ENCODE measurements at regions not wholly inside any gene's neighbourhood (a gene's known extent, or its start where the extent isn't known, plus 50 kb on each side); places are given as distances from the start of the nearest gene placed in this dataset.
"Not testable (repeated sequence)": the region's sequence is repeated elsewhere in the genome, so short reads cannot be mapped to it uniquely, and the experiment has no call there.

DNA sequence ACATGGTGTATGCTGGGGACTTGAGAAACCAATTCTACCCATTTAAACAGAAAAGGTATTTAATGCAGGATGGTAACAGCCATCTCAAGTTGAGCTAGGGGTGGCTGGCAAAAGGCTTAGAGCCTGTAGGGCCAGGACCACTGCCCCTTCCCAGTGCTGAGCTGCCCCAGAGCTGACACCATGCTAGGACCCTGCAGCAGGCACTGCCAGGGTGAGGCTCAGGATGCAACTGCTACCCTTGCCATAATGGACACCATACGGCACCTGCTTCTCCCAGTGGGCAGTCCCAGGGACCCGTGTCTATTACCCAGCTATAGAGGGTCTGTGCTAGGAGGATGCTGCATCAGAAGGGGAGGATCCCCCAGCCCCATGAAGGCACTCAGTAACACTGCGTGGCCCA lies 160.7 kb upstream of the ADCY1 start:
- DNase-seq, result no peak

DNA sequence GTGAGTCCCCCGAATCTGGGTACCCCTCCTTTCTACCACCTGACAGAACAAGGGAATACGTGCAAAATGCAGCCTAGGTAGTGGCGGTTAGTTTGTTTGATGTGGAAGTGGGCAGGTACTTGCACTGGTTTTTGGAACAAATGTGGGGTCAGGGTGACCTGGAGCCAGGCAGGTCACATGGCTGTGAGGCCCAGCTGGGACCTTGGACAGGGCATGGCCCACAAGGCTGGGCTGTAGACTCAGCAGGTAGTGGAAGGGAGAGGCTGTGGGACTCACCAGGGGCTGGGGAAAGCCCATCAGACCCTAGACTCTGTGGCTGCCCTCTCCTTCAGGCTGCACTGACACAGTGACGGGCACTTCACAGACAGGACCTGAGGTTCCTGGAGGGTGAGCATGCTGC lies 159.9 kb upstream of the ADCY1 start:
- no peak for DNase-seq

GRCh38 chr7:45415265-45415664 lies 158.9 kb upstream of the ADCY1 start:
- DNase-seq, result no peak

DNA sequence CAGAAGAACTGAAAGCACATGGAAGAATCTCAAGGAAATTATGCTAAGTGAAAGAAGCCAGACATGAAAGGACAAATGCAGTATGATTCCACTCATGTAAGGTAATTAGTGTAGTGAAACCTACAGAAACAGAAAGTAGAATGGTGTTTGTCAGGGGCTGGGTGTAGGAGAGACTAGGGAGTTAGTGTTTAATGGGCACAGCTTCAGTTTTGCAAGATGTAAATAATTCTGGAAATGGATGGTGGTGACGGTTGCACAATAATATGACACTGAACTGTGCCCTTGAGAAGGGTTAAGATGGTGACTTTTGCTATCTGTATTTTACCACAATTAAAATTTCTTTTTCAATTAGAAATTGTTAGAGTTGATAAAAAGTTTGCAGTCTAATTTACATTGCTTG lies 157.3 kb upstream of the ADCY1 start:
- DNase-seq, result no peak

- no peak for DNase-seq
These were observed 156.9 kb upstream of the ADCY1 start for GRCh38 chr7:45417268-45417667.

DNA sequence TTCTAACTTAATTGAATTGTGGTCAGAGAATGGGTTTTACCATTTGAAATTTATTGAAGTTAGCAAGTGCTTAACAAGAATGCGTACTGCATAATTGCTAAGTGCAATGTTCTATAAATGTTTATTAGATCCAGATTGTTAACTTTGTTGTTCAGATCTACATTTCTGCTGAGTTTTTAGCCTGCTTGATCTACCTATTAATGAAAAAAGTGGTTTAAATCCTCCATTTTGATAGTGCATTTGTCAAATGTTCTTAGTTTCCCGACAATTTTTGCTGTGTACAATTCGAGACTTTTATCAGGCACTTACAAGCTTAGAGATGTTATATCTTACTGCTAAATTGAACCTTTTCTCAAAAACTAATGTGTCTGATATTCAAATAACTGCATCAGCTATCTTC lies 156.4 kb upstream of the ADCY1 start:
- no peak for DNase-seq

DNA sequence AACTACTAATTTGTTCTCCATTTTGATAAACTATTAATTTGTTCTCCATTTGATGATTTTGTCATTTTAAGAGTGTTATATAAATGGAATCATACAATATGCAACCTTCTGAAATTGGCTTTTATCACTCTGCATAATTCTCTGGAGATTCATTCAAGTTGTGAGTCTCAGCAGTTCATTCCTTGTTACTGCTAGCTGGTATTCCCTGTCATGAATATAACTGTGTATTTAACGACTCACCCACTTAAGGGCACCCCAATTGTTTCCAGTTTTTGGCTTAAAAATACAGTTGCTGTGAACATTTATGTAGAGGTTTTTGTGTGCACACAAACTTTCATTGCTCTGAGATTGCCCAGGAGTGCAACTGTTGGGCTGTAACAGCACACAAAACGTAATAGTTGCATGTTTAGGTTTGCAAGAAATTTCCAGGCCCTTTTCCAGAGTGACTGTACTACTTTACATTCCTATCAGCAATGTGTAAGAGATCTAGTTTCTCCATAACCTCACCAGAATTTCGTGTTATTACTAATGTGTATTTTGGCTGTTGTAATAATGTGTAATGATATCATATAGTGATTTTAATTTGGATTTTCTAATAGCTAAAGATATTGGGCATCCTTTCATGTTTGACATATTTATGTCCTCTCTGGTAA lies 153.2 kb upstream of the ADCY1 start:
- DNase-seq, result no peak

GRCh38 chr7:45421806-45422205 lies 152.4 kb upstream of the ADCY1 start:
- DNase-seq, result no peak

DNA sequence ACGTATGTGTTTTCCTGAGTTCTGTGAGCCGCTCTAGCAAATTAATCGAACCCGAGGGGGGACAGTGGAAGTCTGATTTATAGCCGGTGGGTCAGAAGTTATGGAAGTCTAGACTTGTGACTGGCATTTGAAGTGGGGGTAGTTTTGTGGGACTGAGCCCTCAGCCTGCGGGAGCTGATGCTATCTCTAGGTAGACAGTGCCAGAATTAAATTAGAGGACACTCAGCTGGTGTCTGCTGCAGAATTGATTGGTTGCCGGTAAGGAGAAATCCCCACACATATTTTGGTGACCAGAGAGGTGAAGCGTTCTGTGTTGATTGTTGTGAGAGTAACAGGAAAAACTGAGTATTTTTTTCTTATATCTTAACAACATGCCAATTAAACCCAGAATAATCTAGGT lies 143.8 kb upstream of the ADCY1 start:
- no peak for DNase-seq

DNA sequence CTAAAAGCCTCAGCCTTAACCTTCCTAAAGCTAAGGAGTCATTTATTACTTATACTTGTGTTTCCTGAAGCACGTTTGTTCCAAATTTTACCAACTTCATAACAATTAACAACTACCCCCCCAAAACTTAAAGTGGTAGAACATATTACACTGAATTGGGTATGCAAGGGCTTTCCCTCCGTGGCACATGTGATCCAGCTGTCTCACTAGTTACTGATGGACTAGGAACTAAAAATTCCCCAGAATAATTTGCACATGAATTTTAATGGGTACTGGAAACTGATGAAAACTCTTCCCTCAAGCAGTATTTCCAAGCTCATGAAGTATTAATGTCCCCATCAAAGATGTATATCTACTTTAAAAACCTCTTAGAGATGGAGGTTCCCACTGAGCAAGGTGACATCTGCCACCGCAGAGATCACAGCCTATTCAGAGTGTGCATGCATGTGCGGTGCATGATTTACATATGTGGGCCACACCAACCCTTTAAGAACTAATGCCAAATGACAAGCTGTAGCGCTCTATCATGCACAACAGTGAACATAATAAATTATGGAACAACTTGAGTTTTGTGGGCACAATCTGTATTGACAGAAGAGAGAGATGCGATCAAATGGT lies 139.9 kb upstream of the ADCY1 start:
- DNase-seq, result no peak

DNA sequence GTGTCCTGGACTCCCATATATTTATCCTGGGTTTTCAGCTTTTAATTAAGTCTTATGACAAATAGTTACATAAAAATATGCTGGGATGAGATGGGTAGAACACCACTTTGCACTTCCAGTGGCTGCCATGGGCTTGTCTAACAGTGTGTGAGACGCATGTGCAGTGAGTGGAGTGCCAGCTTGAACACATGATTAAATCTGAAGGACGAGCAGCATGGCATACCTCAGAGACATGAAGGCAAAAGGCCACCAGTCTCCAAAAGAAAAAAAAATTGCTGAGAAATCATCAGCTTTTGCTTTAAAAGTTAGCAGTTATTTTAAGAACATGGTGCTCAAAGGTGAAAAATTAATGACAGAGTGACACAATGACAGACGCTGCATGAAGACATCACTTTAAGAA lies 139.0 kb upstream of the ADCY1 start:
- DNase-seq, result no peak

DNA sequence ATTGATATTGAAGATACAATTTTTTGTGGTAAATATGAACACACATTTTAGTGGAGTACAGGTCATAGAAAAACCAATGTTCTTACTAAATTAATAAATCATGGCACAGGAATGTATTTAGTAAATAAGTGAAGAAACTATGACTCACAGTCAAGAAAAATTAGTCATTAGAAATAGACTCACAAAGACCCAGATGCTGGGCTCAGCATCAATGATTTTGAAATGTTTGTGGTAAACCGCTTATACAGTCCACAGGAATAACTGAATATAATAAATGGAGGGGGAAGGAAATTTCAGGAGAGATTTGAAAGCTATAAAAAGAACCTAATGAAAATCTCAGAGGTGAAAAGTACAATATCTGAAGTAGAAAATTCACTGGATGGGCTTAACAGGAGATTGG lies 138.3 kb upstream of the ADCY1 start:
- DNase-seq, result no peak

- DNase-seq, result not testable (repeated sequence)
These were observed 133.4 kb upstream of the ADCY1 start for GRCh38 chr7:45440776-45441175.

- DNase-seq, result no peak
These were observed 130.9 kb upstream of the ADCY1 start for GRCh38 chr7:45443263-45443662.

DNA sequence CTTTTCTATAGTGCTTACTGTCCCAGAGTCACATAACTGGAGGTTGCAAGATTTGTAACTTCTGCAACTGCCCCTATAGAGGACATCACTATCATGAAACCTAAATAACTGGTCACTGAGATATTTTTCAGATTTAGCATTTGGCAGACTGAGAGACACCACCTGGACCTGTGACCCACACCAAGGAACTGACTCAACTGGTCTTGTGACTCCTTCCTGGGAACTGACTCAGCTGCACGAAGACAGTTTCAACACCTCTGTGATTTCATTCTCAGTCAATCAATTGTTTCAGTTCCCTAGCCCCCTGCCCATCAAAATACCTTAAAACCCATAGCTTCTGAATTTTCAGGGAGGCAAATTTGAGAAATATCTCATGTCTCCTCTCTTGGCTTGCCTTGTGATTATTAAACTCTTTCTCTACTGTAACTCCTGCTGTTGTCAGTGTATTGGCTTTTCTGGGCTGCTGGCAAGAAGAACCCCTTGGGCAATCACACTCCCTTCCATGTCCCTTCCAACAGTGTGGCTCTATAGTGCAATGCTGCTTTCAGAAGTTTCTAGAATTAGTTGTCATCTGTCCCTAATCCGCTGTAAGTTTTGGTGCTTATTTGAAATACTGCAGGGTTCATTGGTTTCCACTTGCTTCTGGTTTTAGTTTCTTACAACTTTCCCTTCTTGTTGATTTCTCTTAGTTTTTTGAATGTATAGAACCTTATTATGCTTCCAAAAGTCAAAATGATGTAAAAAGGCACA lies 127.8 kb upstream of the ADCY1 start:
- DNase-seq, result no peak

DNA sequence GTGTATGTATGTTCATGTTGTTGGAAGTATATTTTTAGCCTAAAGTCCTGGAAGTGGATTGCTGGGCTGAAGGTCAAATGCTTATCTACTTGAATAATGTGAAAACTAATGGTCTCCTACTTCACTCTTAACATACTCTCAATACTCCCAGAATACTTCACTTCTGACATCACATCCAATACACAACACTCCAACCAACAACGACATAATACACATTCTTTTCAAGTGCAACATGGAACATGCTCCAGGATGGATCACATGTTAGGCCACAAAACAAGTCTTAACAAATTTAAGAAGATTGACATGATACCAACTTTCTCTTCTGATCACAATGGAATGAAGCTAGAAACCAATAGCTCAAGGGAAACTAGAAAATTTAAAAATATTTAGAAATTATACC lies 126.9 kb upstream of the ADCY1 start:
- no peak for DNase-seq

DNA sequence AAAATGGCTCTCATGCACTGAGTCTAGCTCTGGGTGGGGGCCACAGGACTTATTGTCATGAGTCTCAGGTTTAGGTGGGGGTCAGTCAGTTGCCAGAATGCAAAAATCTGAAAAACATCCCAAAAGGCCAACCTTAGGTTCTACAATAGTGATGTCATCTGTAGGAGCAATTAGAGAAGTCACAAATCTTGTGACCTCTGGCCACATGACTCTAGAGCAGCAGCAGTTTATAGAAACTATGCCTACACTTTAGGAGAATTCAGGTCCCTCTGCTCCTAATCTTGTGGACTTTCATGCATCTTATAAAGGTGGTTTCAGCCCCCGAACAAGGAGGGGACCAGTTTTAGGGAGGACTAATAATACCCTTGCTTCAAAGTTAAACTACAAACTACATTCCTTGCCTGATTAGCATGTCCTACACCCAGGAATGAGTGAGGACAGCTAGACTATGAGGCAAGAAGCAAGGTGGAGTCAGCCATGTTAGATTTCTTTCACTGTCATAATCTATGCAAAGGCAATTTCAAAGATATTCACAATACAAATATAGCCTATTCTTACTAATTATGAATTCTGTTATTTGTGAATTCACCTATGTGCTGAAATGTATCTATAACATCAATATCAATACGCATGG lies 123.5 kb upstream of the ADCY1 start:
- DNase-seq, result no peak

DNA sequence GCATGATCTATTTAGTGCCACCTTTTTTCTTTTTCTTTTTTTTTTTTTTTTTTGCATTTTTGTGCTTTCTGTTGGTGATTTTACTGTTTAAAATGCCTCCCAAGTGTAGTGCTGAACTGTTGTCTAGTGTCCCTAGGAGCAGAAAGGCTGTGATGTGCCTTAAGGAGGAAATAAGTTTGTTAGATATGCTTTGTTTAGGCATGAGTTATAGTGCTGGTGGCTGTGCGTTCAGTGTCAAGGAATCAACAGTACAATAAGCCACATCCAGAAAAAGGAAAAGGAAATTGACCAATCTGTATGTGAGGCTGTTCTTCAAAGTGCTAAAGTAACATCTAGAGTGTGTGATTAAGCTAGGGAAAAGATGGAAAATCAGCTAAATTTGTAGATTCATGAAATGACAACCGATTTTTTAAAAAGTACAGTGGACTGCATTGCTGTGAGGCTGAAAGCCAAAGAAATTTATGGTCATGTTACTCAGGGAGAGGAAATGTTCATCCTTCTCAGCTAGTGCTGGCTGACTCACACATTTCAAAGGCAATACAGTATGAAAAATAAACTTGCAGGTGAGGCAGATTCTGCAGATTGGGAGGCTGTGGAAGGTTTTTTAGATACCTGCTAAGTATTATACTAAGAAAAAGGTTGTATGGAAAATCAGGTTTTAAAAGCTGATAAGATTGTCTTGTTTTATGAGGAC lies 122.7 kb upstream of the ADCY1 start:
- no peak for DNase-seq

- DNase-seq, result no peak
These were observed 119.4 kb upstream of the ADCY1 start for GRCh38 chr7:45454771-45455170.

DNA sequence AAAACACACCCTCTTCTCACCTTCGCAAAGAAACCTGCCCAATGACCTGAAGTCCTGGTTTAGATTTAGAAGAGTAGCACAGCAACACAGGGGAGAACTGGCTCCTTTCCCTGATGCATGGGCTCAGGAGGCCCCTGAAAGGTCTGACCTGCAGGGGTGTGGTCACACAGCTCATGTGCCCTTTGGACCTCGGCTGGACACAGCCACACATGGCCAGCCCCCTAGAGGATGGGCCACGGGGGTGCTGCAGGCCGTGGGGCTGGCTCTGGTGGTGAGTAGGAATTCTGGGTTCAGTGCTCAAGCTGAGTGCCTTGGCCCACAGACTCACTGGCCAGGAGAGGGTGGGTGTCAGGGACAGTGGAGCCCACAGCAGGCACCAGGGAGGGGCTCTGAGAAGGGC lies 118.5 kb upstream of the ADCY1 start:
- DNase-seq, result no peak

GRCh38 chr7:45456105-45456504 lies 118.1 kb upstream of the ADCY1 start:
- no peak for DNase-seq

- DNase-seq, result no peak
These were observed 117.2 kb upstream of the ADCY1 start for GRCh38 chr7:45456747-45457524.

GRCh38 chr7:45457591-45457990 lies 116.6 kb upstream of the ADCY1 start:
- no peak for DNase-seq
